Nephron (organoid): ENCODE measurements at regions not wholly inside any gene's neighbourhood (a gene's known extent, or its start where the extent isn't known, plus 50 kb on each side); places are given as distances from the start of the nearest gene placed in this dataset.

ENCODE experiments used
- H3K27ac Mint-ChIP-seq, 3 experiments: 2 replicates each; pipeline ENCODE4 v1.8.0; 2020; ENCODE audit warnings: mixed read lengths in 3 of 3, mild to moderate bottlenecking in 2 of 3, moderate library complexity in 1 of 3
- H3K27me3 Mint-ChIP-seq: 2 replicates; pipeline ENCODE4 v1.8.0; 2021; ENCODE audit warnings: low read depth, mild to moderate bottlenecking, moderate library complexity, mixed read lengths
- H3K36me3 Mint-ChIP-seq: 2 replicates; pipeline ENCODE4 v1.8.0; 2020; ENCODE audit warnings: low read depth, mixed read lengths
- H3K4me1 Mint-ChIP-seq: 2 replicates; pipeline ENCODE4 v1.8.0; 2020; ENCODE audit warnings: mixed read lengths
- H3K4me3 Mint-ChIP-seq, 3 experiments: 2 replicates each; pipeline ENCODE4 v1.8.0; 2020; ENCODE audit warnings: mild to moderate bottlenecking in 3 of 3, mixed read lengths in 3 of 3, moderate library complexity in 2 of 3
- H3K9me3 Mint-ChIP-seq: 2 replicates; pipeline ENCODE4 v1.8.0; 2020; ENCODE audit warnings: mixed read lengths
- TF ChIP-seq, protein P1 (sequence below), 3 experiments: fragments of 200-600 bp; sonication (generic); IDR thresholded peaks; one replicate each; pipeline ENCODE4 v1.5.0; 2021; ENCODE audit warnings: antibody characterized with exemption in 3 of 3; ENCODE audit not compliant: unreplicated experiment in 3 of 3

DNA sequence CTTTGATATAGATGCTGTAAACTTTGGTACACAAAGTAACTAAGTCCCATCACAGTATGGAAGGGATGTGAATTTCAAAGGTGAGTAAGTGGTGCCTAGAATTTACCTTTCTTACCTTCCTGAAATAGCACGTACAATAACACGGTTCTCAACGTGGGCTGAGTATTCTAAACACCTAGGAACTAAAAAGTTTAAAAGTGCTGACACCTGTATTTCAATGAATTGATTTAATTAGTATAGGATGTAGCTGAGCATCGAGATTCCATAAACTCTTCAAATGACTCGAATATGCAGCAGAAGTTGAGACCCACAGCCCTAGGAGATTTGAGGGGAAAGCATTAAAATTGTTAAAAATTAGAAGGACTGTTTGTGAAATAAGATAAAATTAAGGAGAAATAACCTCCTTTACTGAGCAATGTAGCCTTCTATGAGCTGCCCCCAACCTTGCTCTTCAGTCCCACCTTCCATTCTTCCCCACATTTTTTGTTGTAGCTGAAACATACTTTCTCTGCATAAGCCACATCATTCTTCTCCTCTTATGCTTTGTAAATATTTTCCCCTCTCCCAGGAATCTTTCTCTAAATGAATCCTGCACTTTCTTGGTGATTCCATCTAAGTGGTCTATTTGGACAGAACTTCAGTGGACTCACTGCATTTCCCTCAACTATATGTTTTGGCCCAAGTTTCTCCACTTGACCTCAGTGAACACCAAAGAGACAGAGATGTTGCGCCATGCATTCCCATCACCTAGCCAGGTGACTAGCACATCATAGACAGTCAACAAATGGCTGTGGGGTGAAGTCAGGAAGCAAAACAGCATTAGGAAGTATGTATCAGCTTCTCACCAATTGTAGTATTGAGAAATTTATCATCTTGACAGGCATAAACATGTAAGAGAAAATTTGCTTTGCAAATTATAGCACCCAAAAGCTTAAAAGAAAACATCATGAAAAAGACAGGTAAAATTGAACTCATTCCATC lies 156.5 kb upstream of the TAS2R1 start:
- TF ChIP-seq, protein P1, sequence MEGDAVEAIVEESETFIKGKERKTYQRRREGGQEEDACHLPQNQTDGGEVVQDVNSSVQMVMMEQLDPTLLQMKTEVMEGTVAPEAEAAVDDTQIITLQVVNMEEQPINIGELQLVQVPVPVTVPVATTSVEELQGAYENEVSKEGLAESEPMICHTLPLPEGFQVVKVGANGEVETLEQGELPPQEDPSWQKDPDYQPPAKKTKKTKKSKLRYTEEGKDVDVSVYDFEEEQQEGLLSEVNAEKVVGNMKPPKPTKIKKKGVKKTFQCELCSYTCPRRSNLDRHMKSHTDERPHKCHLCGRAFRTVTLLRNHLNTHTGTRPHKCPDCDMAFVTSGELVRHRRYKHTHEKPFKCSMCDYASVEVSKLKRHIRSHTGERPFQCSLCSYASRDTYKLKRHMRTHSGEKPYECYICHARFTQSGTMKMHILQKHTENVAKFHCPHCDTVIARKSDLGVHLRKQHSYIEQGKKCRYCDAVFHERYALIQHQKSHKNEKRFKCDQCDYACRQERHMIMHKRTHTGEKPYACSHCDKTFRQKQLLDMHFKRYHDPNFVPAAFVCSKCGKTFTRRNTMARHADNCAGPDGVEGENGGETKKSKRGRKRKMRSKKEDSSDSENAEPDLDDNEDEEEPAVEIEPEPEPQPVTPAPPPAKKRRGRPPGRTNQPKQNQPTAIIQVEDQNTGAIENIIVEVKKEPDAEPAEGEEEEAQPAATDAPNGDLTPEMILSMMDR (IDR thresholded peaks at IDR 0.05; ENCODE audit: unreplicated experiment in 3 of 3): no peak
- no peak overlapping the region for H3K4me3 Mint-ChIP-seq
- no peak overlapping the region for H3K27ac Mint-ChIP-seq
- H3K4me1 Mint-ChIP-seq: peaks cover 6% of the 10 kb centered on the region
- no peaks in the 10 kb centered on the region for H3K36me3 Mint-ChIP-seq
- peaks cover 7% of the 10 kb centered on the region for H3K27me3 Mint-ChIP-seq
- peaks cover 5% of the 10 kb centered on the region for H3K9me3 Mint-ChIP-seq

DNA sequence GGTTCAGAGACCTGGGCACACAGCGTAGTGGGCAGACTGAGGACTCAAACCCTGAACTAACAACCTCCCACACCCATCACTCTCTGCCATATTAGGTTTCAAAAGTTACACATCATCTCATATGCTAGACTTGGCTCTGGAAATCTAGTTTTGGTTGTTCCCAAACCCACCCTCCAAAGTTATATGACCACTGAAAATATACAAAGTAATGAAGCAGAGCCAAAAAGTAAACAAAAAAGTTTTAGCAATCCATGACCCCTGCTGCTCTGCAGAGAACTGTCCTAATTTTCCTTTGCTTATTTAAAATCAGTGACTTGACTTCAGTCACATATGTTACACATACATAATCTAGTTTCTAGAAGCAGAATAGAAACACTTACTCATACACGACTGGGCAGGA lies 155.6 kb upstream of the TAS2R1 start:
- H3K4me1 Mint-ChIP-seq: peaks cover 6% of the 10 kb centered on the region
- no peak overlapping the region for H3K27ac Mint-ChIP-seq

DNA sequence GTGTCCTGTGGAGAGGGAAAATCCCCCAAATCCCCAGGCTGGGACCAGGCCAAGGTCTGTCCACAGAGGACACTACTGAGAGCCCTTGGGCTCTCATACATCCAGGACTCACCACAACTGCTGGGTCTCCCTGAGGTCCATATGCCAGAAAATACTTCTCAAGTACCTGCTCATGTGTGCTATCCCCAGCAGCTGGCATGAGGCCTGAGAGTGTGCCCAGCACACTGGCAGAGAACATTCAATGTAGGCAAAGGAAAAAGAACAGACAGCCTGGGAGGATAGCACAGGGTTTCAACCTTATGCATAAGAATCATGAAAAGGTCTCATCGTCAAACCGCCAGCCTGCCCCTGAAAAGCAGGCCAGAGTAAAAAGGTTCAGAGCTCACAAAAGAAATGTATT lies 154.1 kb upstream of the TAS2R1 start:
- peaks cover 23% of the 10 kb centered on the region for H3K9me3 Mint-ChIP-seq
- no peak overlapping the region for H3K4me3 Mint-ChIP-seq
- H3K4me1 Mint-ChIP-seq: peaks cover 6% of the 10 kb centered on the region
- peaks cover 5% of the 10 kb centered on the region for H3K27me3 Mint-ChIP-seq
- TF ChIP-seq, protein P1 (IDR thresholded peaks at IDR 0.05; ENCODE audit: unreplicated experiment in 3 of 3): no peak
- peaks cover 3% of the 10 kb centered on the region for H3K36me3 Mint-ChIP-seq
- no peak overlapping the region for H3K27ac Mint-ChIP-seq

More for the DNA sequence above, 155.6 kb upstream of the TAS2R1 start:
- H3K4me3 Mint-ChIP-seq: no peak overlapping the region
- TF ChIP-seq, protein P1 (IDR thresholded peaks at IDR 0.05; ENCODE audit: unreplicated experiment in 3 of 3): no peak
- H3K36me3 Mint-ChIP-seq: no peaks in the 10 kb centered on the region
- peaks cover 11% of the 10 kb centered on the region for H3K27me3 Mint-ChIP-seq
- peaks cover 11% of the 10 kb centered on the region for H3K9me3 Mint-ChIP-seq

DNA sequence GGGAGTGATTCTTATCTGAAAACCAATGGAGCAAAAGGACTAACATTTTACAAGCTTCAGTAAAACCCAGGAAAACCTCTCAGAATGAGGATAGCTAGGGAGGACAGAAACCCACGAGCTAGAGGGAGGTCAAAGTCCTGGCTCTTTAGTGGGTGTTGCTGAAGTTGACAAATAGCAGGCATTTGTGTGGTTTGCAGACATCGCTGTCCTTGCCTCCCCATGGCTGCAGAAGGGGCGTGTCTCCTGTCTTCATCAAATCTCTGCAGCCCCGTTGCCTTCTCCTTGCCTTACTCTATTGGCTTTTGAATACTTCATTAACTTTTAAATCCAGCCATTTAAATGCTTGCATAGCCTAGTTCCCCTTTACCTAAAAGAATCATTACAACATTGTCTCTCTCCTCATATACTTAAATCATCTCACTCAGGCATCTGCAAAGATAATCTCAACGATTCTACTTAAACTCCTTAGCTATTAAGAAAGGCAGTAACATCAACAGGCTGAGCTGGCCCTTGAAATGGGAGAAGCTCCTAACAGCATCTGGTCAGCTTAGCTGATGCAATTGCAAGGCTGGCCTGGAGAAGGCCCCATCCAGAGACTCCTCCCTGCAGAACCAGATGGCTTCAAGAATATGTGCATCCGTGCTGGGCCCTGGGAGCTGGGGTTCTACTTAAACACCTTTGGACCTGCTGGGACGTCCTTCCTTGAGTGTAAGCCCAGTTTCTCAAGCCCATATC lies 152.8 kb upstream of the TAS2R1 start:
- H3K4me3 Mint-ChIP-seq: no peak overlapping the region
- H3K36me3 Mint-ChIP-seq: peaks cover 3% of the 10 kb centered on the region
- H3K9me3 Mint-ChIP-seq: peaks cover 31% of the 10 kb centered on the region
- peaks cover 6% of the 10 kb centered on the region for H3K4me1 Mint-ChIP-seq
- peaks cover 5% of the 10 kb centered on the region for H3K27me3 Mint-ChIP-seq
- TF ChIP-seq, protein P1 (IDR thresholded peaks at IDR 0.05; ENCODE audit: unreplicated experiment in 3 of 3): no peak
- peak overlapping the region; percentile 5 to 11 (median 7) for H3K27ac Mint-ChIP-seq

DNA sequence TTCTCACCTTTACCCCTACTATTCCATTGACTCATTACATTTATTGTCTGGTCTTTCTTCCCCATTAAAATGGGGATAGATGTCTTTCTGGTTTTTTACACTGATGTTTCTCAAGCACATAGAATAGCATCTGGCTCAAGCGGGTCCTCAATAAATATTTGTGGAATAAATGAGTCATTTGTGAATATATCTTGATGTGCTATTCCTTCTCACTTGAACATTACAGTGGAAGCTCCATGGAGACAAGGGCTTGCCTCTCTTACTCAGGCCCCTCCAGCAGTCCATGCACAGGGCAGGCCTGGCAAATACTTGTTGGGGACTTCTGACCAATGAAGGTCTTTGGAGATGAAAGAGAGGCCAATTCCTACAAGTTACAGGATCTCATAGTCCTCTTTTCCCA lies 151.7 kb upstream of the TAS2R1 start:
- H3K4me1 Mint-ChIP-seq: peaks cover 6% of the 10 kb centered on the region
- peaks cover 3% of the 10 kb centered on the region for H3K36me3 Mint-ChIP-seq
- H3K4me3 Mint-ChIP-seq: no peak overlapping the region
- peaks cover 5% of the 10 kb centered on the region for H3K27me3 Mint-ChIP-seq
- TF ChIP-seq, protein P1 (IDR thresholded peaks at IDR 0.05; ENCODE audit: unreplicated experiment in 3 of 3): no peak
- H3K9me3 Mint-ChIP-seq: peaks cover 35% of the 10 kb centered on the region
- H3K27ac Mint-ChIP-seq: no peak overlapping the region
